H1 (cell line): ENCODE measurements at regions not wholly inside any gene's neighbourhood (a gene's known extent, or its start where the extent isn't known, plus 50 kb on each side); places are given as distances from the start of the nearest gene placed in this dataset.

ENCODE experiments used
- TAF7 ChIP-seq: optimal IDR thresholded peaks from 2 replicates; pipeline ENCODE3; 2011; ENCODE audit warnings: low read depth, mild to moderate bottlenecking, inconsistent platforms, low read length, moderate library complexity, borderline replicate concordance

DNA sequence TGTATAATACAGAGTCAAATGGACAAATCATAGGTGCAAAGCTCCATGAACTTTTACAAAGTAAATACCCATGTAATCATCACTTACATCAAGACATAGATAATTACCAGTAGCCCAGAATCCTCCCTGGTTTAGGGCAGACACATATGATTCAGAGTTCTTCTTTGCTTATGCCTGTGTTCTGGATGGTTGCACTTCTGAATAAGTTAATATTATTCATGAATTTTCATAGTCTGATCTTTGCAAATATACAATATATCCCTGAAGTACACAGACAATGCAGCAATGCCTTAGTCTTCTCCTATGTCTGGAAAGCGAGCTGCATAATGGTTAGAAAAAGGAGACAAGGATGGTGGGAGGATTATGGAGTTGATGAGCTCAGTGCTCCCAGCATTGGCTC, 122.4 kb upstream of the PLXNA2 start (continued):
- TF ChIP-seq TAF7, result no peak
